ENCODE measurements at regions not wholly inside any gene's neighbourhood (a gene's known extent, or its start where the extent isn't known, plus 50 kb on each side); places are given as distances from the start of the nearest gene placed in this dataset.

- TF ChIP-seq POLR2A (IDR thresholded peaks at IDR 0.05), result no peak
- TF ChIP-seq CTCF (IDR thresholded peaks at IDR 0.05 in 4 of 5, conservative IDR thresholded peaks at IDR 0.05 in 1 of 5), result no peak
These were observed 90.0 kb upstream of the RORB start for GRCh38 chr9:74407166-74407565.

Data from gastrocnemius medialis (tissue), 4 donors.